Mesothelial cell of epicardium (in vitro differentiated cells): ENCODE measurements at regions not wholly inside any gene's neighbourhood (a gene's known extent, or its start where the extent isn't known, plus 50 kb on each side); places are given as distances from the start of the nearest gene placed in this dataset.

Experiments used
- DNase-seq, 2 experiments: peaks; one replicate each; pipeline ENCODE4 v3.0.0; 2021; ENCODE audit warnings: low spot score in 2 of 2; ENCODE audit not compliant: unreplicated experiment in 2 of 2
- H3K27ac Mint-ChIP-seq: 2 replicates; pipeline ENCODE4 v1.8.0; 2021; ENCODE audit warnings: mixed read lengths
- H3K27me3 Mint-ChIP-seq: 2 replicates; pipeline ENCODE4 v1.8.0; 2021; ENCODE audit warnings: low read depth, mixed read lengths
- H3K36me3 Mint-ChIP-seq: 2 replicates; pipeline ENCODE4 v1.8.0; 2021; ENCODE audit warnings: mixed read lengths
- H3K4me1 Mint-ChIP-seq: 2 replicates; pipeline ENCODE4 v1.8.0; 2021; ENCODE audit warnings: mixed read lengths
- H3K4me3 Mint-ChIP-seq: 2 replicates; pipeline ENCODE4 v1.8.0; 2021; ENCODE audit warnings: mild to moderate bottlenecking, moderate library complexity, mixed read lengths
- H3K9me3 Mint-ChIP-seq: 2 replicates; pipeline ENCODE4 v1.8.0; 2021; ENCODE audit warnings: mixed read lengths
- TF ChIP-seq, protein P1 (sequence below): fragments of 200-600 bp; sonication (generic); IDR thresholded peaks from one replicate; pipeline ENCODE4 v1.5.0; 2021; ENCODE audit warnings: antibody characterized with exemption; ENCODE audit not compliant: unreplicated experiment

GRCh38 chr5:158155811-158156505 is 297.0 kb upstream of the CLINT1 start:
- Mint-ChIP-seq H3K9me3 (no peaks in the 10 kb centered on the region), H3K4me1 (peaks cover 18% of the 10 kb centered on the region), H3K36me3 (no peaks in the 10 kb centered on the region), H3K4me3 (no peak overlapping the region), H3K27ac (no peak overlapping the region), H3K27me3 (peaks cover 4% of the 10 kb centered on the region)
- no peak for DNase-seq
- TF ChIP-seq, protein P1, sequence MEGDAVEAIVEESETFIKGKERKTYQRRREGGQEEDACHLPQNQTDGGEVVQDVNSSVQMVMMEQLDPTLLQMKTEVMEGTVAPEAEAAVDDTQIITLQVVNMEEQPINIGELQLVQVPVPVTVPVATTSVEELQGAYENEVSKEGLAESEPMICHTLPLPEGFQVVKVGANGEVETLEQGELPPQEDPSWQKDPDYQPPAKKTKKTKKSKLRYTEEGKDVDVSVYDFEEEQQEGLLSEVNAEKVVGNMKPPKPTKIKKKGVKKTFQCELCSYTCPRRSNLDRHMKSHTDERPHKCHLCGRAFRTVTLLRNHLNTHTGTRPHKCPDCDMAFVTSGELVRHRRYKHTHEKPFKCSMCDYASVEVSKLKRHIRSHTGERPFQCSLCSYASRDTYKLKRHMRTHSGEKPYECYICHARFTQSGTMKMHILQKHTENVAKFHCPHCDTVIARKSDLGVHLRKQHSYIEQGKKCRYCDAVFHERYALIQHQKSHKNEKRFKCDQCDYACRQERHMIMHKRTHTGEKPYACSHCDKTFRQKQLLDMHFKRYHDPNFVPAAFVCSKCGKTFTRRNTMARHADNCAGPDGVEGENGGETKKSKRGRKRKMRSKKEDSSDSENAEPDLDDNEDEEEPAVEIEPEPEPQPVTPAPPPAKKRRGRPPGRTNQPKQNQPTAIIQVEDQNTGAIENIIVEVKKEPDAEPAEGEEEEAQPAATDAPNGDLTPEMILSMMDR = no peak

DNA sequence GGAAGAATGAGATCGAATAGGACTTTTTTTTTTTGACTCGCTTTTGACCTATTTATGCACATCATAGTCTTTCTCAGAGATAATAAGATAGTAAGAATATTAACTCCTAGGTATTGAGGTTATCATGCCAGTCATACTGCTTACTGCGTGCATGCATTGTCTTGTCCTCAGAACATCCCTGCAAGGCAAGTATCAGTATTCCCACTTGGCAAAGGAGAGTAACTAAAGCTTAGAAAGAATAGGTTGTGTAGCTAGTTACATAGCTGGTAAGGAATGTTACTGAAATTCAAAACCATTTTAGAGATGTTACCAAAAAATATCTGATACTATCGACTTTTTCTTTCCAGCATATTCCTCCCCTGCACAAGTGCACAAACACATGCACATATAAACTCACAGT is 296.1 kb upstream of the CLINT1 start:
- no peak overlapping the region for H3K4me3 Mint-ChIP-seq
- H3K4me1 Mint-ChIP-seq = peaks cover 18% of the 10 kb centered on the region
- H3K27ac Mint-ChIP-seq = no peak overlapping the region
- H3K36me3 Mint-ChIP-seq = no peaks in the 10 kb centered on the region
- TF ChIP-seq, protein P1 = no peak
- no peaks in the 10 kb centered on the region for H3K9me3 Mint-ChIP-seq
- H3K27me3 Mint-ChIP-seq = peaks cover 4% of the 10 kb centered on the region
- no peak for DNase-seq

GRCh38 chr5:158154226-158155005 is 295.5 kb upstream of the CLINT1 start:
- TF ChIP-seq, protein P1 = no peak
- no peaks in the 10 kb centered on the region for H3K9me3 Mint-ChIP-seq
- DNase-seq = no peak
- peaks cover 18% of the 10 kb centered on the region for H3K4me1 Mint-ChIP-seq
- no peaks in the 10 kb centered on the region for H3K36me3 Mint-ChIP-seq
- no peak overlapping the region for H3K27ac Mint-ChIP-seq
- peaks cover 4% of the 10 kb centered on the region for H3K27me3 Mint-ChIP-seq
- H3K4me3 Mint-ChIP-seq = no peak overlapping the region

DNA sequence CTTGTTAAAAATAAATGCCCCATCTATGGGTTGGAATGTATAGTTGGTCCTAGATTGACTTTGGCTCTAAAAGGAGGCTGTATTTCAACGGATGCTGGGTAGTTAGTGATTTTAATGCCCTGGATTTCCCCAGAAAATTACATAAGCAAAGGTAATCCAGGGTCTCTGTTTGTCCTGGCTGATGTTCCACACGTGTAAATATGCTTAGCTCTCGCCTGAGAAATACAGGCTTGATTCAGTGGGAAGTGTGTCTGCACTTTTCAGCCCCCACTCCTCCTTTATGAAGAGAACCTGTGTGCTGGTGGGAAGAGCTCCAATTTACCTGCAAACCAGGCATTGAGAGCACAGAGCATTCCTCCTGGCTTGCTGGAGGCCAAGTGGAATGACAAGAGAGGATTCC is 294.6 kb upstream of the CLINT1 start:
- DNase-seq = no peak
- Mint-ChIP-seq H3K27me3 (peaks cover 4% of the 10 kb centered on the region), H3K4me3 (no peak overlapping the region), H3K36me3 (no peaks in the 10 kb centered on the region), H3K9me3 (no peaks in the 10 kb centered on the region), H3K27ac (no peak overlapping the region), H3K4me1 (peaks cover 18% of the 10 kb centered on the region)
- TF ChIP-seq, protein P1 = no peak

- peaks cover 12% of the 10 kb centered on the region for H3K27me3 Mint-ChIP-seq
- TF ChIP-seq, protein P1 = no peak
- H3K27ac Mint-ChIP-seq = no peak overlapping the region
- H3K4me1 Mint-ChIP-seq = peaks cover 17% of the 10 kb centered on the region
- H3K36me3 Mint-ChIP-seq = no peaks in the 10 kb centered on the region
- H3K4me3 Mint-ChIP-seq = no peak overlapping the region
- H3K9me3 Mint-ChIP-seq = no peaks in the 10 kb centered on the region
- DNase-seq = no peak
Measured at GRCh38 chr5:158152136-158152535, 293.2 kb upstream of the CLINT1 start.
